D721Med (cell line): ENCODE measurements at regions not wholly inside any gene's neighbourhood (a gene's known extent, or its start where the extent isn't known, plus 50 kb on each side); places are given as distances from the start of the nearest gene placed in this dataset.
"Not testable (repeated sequence)": the region's sequence is repeated elsewhere in the genome, so short reads cannot be mapped to it uniquely, and the experiment has no call there.

Experiments used
- DNase-seq: peaks from one replicate; pipeline ENCODE4 v3.0.0; 2011; ENCODE audit warnings: low spot score; ENCODE audit not compliant: insufficient read length
- FAIRE-seq: peaks from 2 replicates; lab custom pipeline; 2011; peaks lifted over from hg19 to GRCh38; lab: Jason Lieb, UNC
- CTCF ChIP-seq: IDR thresholded peaks from 2 replicates; pipeline ENCODE4 v1.5.1; 2012; ENCODE audit warnings: mild to moderate bottlenecking, control low read depth; ENCODE audit not compliant: insufficient read depth; ENCODE audit errors: missing control alignments

GRCh38 chr12:4141348-4142270 is 132.0 kb upstream of the CCND2 start:
- DNase-seq (no peak), FAIRE-seq (no peak)
- TF ChIP-seq CTCF = no peak

- DNase-seq (no peak), FAIRE-seq (no peak)
- no peak for TF ChIP-seq CTCF
Measured at GRCh38 chr12:4140581-4141301, 132.8 kb upstream of the CCND2 start.

- FAIRE-seq (no peak), DNase-seq (no peak)
- TF ChIP-seq CTCF = no peak
Measured at GRCh38 chr12:4139191-4139590, 134.4 kb upstream of the CCND2 start.

- not testable (repeated sequence) for DNase-seq, FAIRE-seq
Measured at GRCh38 chr12:4138532-4138931, 135.0 kb upstream of the CCND2 start.

- no peak for TF ChIP-seq CTCF
- FAIRE-seq = no peak
- no peak for DNase-seq
Measured at GRCh38 chr12:4138051-4138450, 135.5 kb upstream of the CCND2 start.

- DNase-seq (no peak), FAIRE-seq (no peak)
- TF ChIP-seq CTCF = no peak
Measured at GRCh38 chr12:4137441-4137840, 136.1 kb upstream of the CCND2 start.

- TF ChIP-seq CTCF = no peak
- DNase-seq (no peak), FAIRE-seq (no peak)
Measured at GRCh38 chr12:4137015-4137414, 136.5 kb upstream of the CCND2 start.
